ENCODE measurements at regions not wholly inside any gene's neighbourhood (a gene's known extent, or its start where the extent isn't known, plus 50 kb on each side); places are given as distances from the start of the nearest gene placed in this dataset.

GRCh38 chr20:48204499-48204898 lies 419.2 kb upstream of the SULF2 start:
- ATAC-seq (no peak), FAIRE-seq (no peak), DNase-seq (ENCODE audit: low read depth, low spot score) (no peak)
- peaks cover 0 to 2% of the 10 kb centered on the region in 2 experiments; a peak in 3 of 4 replicates for H3K27me3 ChIP-seq (replicated peaks in 1 of 2; ENCODE audit: control insufficient read depth in 2 of 2, insufficient read depth in 2 of 2, low read length in 1 of 2)
- CTCF ChIA-PET = no interaction called here
- H3K4me2 ChIP-seq (ENCODE audit: control insufficient read depth, insufficient read depth) = no peak overlapping the region
- 34% methylated on average over 9 of the region's 9 CpGs for WGBS (ENCODE audit: insufficient coverage, insufficient replicate concordance, low lambda C conversion rate, missing lambda C conversion rate)
- BruUV-seq (replicated peaks) = no TSS peak
- intact Hi-C loops (cut with micrococcal nuclease; ENCODE audit: unreplicated experiment) (no loop called here), in situ Hi-C loops (cut with MboI) (no loop called here)
- no peaks in the 10 kb centered on the region for H4K20me1 ChIP-seq (ENCODE audit: control insufficient read depth, insufficient read depth)
- no peak overlapping the region for H2AFZ ChIP-seq (ENCODE audit: control insufficient read depth, low read depth, low read length)
- SMC1A ChIA-PET (ENCODE audit: uncharacterized antibody, unreplicated experiment) = no interaction called here
- no peak overlapping the region for H3K4me3 ChIP-seq
- H3K4me1 ChIP-seq (ENCODE audit: control insufficient read depth, insufficient read depth, low read length) = no peaks in the 10 kb centered on the region
- no peaks in the 10 kb centered on the region for H3K36me3 ChIP-seq (ENCODE audit: control insufficient read depth in 2 of 2, insufficient read depth in 2 of 2, low read length in 1 of 2)
- POLR2A ChIA-PET = no interaction called here
- H3K27ac ChIP-seq (ENCODE audit: control insufficient read depth, insufficient read depth) = no peak overlapping the region
- no peaks in the 10 kb centered on the region for H3K79me2 ChIP-seq (ENCODE audit: control insufficient read depth, insufficient read depth, low read length)
- H3K9me3 ChIP-seq (replicated peaks; ENCODE audit: control insufficient read depth, insufficient read depth, low read length) = no peaks in the 10 kb centered on the region
- RAD21 ChIA-PET (ENCODE audit: unreplicated experiment) = no interaction called here
- H3K9ac ChIP-seq (ENCODE audit: control insufficient read depth, insufficient read depth, low read length) = no peak overlapping the region
- no peak for TF ChIP-seq MLLT1 (IDR thresholded peaks at IDR 0.05)

- Histone ChIP-seq H3K27me3 (replicated peaks in 1 of 2; ENCODE audit: control insufficient read depth in 2 of 2, insufficient read depth in 2 of 2, low read length in 1 of 2) (peaks cover 0 to 2% of the 10 kb centered on the region in 2 experiments; a peak in 3 of 4 replicates), H4K20me1 (ENCODE audit: control insufficient read depth, insufficient read depth) (no peaks in the 10 kb centered on the region), H3K4me2 (ENCODE audit: control insufficient read depth, insufficient read depth) (no peak overlapping the region), H3K27ac (ENCODE audit: control insufficient read depth, insufficient read depth) (no peak overlapping the region), H3K9ac (ENCODE audit: control insufficient read depth, insufficient read depth, low read length) (no peak overlapping the region), H3K9me3 (replicated peaks; ENCODE audit: control insufficient read depth, insufficient read depth, low read length) (no peaks in the 10 kb centered on the region), H2AFZ (ENCODE audit: control insufficient read depth, low read depth, low read length) (no peak overlapping the region), H3K79me2 (ENCODE audit: control insufficient read depth, insufficient read depth, low read length) (no peaks in the 10 kb centered on the region), H3K4me1 (ENCODE audit: control insufficient read depth, insufficient read depth, low read length) (no peaks in the 10 kb centered on the region), H3K36me3 (ENCODE audit: control insufficient read depth in 2 of 2, insufficient read depth in 2 of 2, low read length in 1 of 2) (no peaks in the 10 kb centered on the region), H3K4me3 (no peak overlapping the region)
- RAD21 ChIA-PET (ENCODE audit: unreplicated experiment) = no interaction called here
- POLR2A ChIA-PET = no interaction called here
- CTCF ChIA-PET = no interaction called here
- ATAC-seq (no peak), FAIRE-seq (no peak), DNase-seq (ENCODE audit: low read depth, low spot score) (no peak)
- BruUV-seq (replicated peaks) = no TSS peak
- SMC1A ChIA-PET (ENCODE audit: uncharacterized antibody, unreplicated experiment) = no interaction called here
- WGBS (ENCODE audit: insufficient coverage, insufficient replicate concordance, low lambda C conversion rate, missing lambda C conversion rate) = 12% methylated on average over 6 of the region's 6 CpGs
- intact Hi-C loops (cut with micrococcal nuclease; ENCODE audit: unreplicated experiment) (no loop called here), in situ Hi-C loops (cut with MboI) (no loop called here)
- TF ChIP-seq HDGF (IDR thresholded peaks at IDR 0.05) (no peak), ATF7 (IDR thresholded peaks at IDR 0.05; ENCODE audit: low read depth) (peak; percentile 59)
Observed at GRCh38 chr20:48203252-48203651, 418.0 kb upstream of the SULF2 start.
